Fibroblast of the aortic adventitia (primary cell): ENCODE measurements at regions not wholly inside any gene's neighbourhood (a gene's known extent, or its start where the extent isn't known, plus 50 kb on each side); places are given as distances from the start of the nearest gene placed in this dataset.

Experiments
- DNase-seq: peaks from one replicate; pipeline ENCODE4 v3.0.0-alpha.2; 2010; ENCODE audit warnings: low read depth
- H3K4me3 ChIP-seq: 2 replicates; pipeline ENCODE4 v1.5.1; 2011; ENCODE audit warnings: low read depth, mild to moderate bottlenecking, control low read depth, low read length, moderate library complexity
- CTCF ChIP-seq: IDR thresholded peaks from 2 replicates; pipeline ENCODE4 v1.5.1; 2011; ENCODE audit warnings: mild to moderate bottlenecking, low read length, control low read depth, inconsistent platforms; ENCODE audit not compliant: insufficient read depth

GRCh38 chrX:33385546-33385945 is 174.2 kb upstream of the DMD start:
- no peak for TF ChIP-seq CTCF
- no peak for DNase-seq
- H3K4me3 ChIP-seq, result no peak overlapping the region

DNA sequence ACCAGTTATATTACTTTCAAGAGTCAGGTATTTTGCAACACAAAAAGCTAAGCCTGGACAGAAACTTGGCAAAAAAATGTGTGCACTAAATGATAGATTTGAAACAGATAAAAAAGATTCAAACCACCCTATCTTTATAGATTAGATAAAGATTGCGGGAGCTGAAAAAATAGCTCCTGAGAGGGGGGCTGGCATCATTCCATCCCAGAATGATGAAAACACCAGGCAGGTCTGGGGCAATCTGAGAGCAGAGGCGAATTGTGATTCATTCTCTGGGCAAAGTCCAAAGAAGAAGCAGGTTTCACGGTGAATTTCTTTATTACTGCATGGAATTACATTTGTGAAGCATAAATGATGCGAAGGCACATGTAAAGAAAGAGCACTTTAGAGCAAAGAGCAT is 168.5 kb upstream of the DMD start:
- TF ChIP-seq CTCF, result no peak
- no peak overlapping the region for H3K4me3 ChIP-seq
- peak; percentile 3 for DNase-seq

DNA sequence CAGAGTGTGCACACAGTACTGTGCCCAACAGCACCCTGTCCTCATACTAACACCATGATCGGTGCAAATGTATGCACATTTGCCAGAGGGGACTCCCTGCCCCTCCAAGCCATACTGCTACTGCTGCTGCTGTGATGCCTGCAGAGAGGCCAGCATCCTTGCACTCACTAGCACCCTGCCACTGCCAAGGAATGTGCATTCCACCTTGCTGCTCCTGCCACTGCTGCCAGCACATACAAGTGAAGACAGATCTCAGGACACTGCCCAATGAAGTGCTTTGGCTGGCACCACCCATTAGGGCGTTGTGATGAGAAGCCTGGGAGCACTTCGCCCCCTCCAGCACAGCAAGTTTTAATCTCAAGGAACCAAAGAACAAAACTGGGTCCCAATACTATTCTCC is 146.3 kb upstream of the DMD start:
- no peak for TF ChIP-seq CTCF
- no peak overlapping the region for H3K4me3 ChIP-seq
- DNase-seq, result no peak

- H3K4me3 ChIP-seq, result no peak overlapping the region
- peak; percentile 2 for DNase-seq
- TF ChIP-seq CTCF, result no peak
Measured at GRCh38 chrX:33339219-33339618, 127.9 kb upstream of the DMD start.

- H3K4me3 ChIP-seq, result no peak overlapping the region
- peak; percentile 24 for TF ChIP-seq CTCF
- peak; percentile 25 for DNase-seq
Measured at GRCh38 chrX:33336783-33337182, 125.4 kb upstream of the DMD start.

DNA sequence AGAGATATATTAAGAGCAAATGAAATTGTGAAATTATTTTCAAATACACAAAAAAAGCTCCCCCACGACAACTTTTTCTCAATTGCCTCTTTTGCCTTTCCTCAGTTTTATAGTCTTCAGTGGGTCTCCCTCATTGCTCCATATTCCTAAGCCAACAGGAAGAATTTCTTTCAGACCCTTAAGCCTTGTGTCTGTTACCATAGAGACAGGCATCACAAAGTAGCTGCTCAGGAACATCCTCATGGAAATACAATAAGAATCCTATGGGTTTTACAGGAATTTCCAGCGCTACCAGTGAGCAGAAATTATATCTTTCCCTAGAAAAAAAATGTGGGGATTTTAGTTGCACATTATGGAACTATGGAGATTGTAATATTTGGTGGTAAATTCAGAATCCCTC is 121.9 kb upstream of the DMD start:
- DNase-seq, result no peak
- no peak for TF ChIP-seq CTCF
- H3K4me3 ChIP-seq, result no peak overlapping the region

GRCh38 chrX:33330798-33331197 is 119.4 kb upstream of the DMD start:
- no peak overlapping the region for H3K4me3 ChIP-seq
- TF ChIP-seq CTCF, result no peak
- no peak for DNase-seq
